NCI-H460 (cell line): ENCODE measurements at regions not wholly inside any gene's neighbourhood (a gene's known extent, or its start where the extent isn't known, plus 50 kb on each side); places are given as distances from the start of the nearest gene placed in this dataset.
A peak's percentile ranks its signal among the peaks of the same experiment; 100 is the strongest.

Experiments
- DNase-seq: peaks from one replicate; pipeline ENCODE4 v3.0.0-alpha.2; 2016; ENCODE audit warnings: low read depth; ENCODE audit errors: extremely low read depth

DNA sequence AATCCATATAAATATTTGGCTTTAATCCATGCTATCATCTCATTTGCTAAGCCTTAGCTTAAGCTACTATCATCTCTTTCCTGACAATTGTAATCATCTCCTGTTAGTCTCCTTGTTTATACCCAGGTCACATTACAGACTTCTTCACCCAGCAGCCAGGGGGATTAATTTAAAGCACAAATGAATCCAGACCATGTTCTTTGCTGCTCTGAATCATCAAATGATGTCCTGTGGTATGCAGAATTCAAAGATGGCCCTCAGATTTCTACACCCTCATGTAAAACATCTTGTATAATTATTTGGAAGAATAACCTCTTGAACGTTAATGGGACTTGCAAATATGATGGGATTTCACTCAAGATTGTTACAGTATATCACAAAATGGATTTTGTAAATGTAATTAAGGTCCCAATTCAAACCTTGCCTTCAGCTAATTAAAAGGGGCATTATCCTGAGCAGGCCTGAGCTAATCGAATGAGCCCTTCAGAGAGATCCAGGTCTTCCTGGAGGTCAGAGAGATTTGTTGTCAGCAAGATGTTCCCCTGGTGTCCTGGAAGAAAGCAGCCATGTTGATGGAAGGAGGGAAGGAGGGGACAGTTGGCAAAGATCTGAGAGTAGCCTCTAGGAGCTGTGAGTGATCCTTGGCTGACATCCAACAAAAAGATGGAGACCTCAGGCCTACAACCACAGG, 241.1 kb upstream of the MMADHC start:
- DNase-seq = no peak

DNA sequence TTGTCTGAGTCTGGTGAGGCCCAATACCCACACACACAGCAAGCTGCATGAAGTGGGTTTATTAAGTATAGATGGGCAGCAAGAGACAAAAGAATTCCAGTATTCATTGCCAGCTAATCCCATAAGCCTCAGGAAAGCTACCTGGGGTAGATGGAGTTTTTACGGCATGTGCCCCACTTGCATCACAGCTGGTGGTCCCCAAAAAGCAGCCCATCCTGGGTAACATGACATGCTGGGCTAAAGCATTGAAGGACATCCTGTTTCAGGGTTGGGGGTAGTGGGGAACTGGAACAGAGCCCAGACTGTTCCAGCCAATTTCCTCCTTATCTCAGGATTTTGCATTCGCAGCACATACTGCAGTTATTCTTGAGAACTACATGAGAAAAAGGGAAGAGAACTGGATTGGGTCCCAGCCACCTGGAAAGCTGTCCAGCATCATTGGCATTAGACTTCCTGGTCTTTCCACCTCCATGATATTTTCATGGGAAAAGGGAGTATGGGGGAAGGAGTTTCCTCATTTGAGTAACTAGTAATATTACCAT, 240.1 kb upstream of the MMADHC start:
- DNase-seq = no peak

DNA sequence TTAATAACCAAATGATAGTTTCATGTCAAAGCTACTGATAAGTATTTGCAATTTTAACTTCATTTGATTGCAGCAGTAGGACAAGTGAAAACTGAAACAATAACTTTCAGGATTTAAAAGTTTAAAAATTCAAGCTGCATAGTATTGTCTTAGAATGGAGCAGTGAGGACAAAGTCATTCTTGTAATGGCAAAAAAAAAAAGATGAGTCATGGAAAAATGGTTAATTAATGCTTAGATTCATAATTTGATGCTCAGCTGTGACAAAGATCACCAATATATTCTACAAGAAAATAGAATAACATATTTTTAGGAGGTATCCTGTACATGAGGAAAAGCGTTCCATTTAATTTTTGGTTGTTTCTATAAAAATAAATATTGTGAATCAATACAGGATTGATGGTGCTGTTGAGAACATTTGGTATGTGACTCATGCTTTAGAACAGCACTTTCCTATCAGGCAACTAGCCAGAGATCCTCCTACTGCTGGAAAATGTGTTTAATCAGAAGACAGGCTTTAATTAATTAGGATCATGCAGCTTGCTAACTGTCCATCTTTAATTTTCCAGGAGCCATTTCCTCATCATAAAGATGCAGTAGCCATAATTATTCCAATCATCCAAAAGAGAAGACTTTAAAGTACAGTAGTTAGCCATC, 239.0 kb upstream of the MMADHC start:
- DNase-seq = no peak

DNA sequence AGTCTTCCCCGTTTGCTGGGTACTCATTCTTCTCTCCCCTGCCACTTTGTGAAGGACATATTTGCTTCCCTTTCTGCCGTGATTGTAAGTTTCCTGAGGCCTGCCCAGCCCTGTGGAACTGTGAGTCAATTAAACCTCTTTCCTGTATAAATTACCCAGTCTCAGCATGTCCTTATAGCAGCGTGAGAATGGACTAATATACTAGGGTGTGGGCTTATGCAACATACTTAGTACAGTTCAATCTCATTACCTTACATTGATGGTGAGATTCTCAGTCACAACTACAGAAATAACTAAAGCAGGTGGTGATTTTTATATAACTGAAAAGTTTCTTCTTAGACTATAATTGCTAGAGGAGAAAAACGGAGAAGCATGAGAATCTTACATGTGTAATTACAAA, 237.9 kb upstream of the MMADHC start:
- no peak for DNase-seq

DNA sequence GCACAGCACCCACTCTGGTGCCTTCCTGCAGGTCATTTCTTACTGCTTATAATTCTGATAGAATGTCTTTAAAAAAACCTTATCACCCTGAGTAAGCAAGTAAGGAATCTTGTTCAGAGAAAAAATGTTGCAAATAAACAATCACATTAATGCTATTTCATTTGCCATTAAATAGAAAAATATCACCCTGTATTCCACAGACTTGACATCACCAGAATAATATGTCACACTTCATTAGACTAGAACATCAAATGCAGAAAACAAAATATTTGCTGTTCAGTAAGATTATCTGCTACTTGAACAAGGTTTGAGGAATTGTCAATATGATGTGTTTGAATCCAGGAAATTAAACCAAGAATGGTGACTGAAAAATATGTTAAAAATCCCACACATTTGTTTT, 236.6 kb upstream of the MMADHC start:
- DNase-seq = no peak

DNA sequence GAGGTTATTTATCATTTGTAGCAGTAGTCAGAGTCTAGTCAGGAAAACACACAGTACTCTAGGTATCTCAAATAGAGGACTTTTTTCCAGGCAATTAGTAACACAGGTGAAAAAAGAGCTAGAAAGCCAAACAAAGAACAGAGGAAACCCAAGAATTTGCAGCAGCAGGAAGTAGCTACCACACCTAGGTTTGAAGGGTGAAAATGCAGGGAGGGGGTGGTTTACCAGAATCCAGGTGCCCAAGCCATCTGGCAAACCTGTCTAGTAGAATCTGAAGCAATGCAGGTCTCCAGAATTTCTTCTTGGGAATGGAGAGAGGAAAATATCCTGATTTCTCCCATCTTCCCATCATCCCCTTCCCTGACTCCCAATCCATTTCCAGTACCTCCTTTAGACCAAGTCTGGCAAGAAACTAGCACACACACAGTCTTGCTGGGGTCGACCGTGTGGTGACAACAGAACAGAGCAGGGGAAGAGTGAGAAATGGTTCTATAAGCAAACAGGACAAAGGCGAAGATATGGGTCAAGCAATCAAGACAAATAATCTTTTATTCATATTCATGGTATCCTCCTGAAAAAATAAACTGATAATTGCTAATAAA, 231.9 kb upstream of the MMADHC start:
- no peak for DNase-seq

DNA sequence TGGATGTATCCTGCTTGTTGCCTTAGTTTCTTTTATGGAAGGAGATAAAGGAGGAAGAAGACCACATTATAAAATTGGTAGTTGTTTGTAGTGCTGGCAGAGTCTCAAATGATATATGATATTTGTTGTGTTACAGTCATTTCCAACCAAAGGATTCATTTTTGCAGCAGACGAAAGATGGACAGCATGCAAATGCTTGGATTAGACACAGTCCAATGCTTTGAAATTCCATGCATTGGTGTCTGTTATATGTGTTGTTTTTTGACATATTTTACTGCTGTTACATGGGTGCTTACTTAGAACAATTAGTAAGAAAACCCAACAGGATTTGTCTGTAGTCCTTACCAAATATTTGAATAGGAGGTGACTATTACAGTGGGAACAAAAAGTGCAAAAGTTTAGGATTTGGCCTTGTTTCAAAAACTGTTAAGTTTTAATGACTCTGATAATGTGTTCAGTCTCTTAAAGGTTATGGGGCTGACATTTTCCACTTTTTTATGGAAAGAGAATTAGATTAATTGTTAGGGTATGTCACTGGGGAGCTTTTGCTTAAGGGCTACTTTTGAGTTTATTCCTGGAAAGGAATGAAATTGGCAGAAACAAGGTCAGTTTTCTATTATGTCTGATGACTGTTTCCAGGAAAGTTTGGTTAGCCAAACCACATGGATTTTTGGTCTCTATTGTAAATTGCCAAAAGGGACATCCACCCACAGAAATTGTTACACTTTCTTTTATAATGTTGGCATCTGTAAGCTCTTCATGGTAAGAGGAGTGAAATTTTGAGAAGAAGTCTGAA, 229.4 kb upstream of the MMADHC start:
- no peak for DNase-seq

GRCh38 chr2:149815941-149816340, 228.4 kb upstream of the MMADHC start:
- no peak for DNase-seq

DNA sequence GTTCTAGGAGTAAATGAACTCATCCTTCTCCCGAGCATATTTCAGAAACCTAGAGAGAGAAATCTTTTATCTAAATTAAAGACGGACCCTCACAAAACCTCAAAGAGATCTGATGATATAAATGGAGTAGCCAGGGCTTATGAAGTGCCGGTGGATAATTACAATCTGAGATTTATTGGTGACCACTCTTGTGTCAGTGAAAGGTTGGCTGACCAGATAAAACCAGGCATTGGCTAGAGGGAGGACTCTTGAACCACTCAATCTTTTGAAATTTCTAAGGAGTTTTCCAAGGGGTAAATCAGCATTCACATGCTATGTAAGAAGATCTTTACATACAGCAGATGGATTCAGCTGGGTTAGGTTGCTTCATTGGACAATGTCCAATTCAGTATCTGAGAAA, 227.3 kb upstream of the MMADHC start:
- DNase-seq = no peak

- DNase-seq = no peak
These were observed 226.5 kb upstream of the MMADHC start for GRCh38 chr2:149814049-149814448.

DNA sequence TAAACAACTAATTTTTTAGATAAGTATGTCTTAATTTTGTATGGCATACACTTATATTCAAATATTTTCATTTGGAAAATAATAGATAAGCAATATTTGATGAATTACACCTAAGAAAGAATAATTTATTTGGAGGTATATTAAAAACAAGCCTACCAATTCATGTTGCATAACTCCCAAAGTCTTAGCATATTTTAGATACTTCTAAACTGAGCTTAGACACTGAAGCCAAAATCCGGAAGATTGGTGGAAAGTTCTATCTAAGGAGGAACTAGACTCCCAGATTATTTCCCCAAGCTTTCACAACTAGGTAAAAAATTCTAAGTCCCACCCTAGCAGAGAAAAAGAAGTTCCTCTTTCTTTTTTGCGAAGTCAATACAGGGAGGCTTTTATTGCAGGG, 221.0 kb upstream of the MMADHC start:
- no peak for DNase-seq

- DNase-seq = no peak
These were observed 219.1 kb upstream of the MMADHC start for GRCh38 chr2:149806651-149807050.

GRCh38 chr2:149800624-149801542, 213.3 kb upstream of the MMADHC start:
- DNase-seq = no peak

- peak; percentile 21 for DNase-seq
These were observed 211.6 kb upstream of the MMADHC start for GRCh38 chr2:149799013-149799705.

DNA sequence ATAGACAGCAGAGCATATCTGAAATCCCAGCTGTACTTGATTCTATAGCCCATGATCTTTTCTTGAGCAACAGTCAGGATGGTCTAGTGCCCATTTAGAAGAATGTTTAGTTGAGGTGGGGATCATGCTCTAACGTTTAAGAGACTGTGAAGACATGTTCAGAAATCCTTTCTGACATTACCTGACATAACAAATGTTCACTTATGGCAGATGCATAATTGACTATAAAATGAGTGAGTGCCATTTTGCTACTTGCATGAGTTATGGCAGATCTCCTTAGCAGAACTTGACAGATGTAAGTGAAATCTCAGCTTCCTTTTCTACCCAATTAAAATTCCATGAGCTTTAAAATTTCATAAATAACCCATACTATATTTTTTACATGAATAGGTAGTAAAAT, 209.5 kb upstream of the MMADHC start:
- no peak for DNase-seq

GRCh38 chr2:149789549-149789948, 202.0 kb upstream of the MMADHC start:
- no peak for DNase-seq

GRCh38 chr2:149787206-149787605, 199.6 kb upstream of the MMADHC start:
- no peak for DNase-seq

DNA sequence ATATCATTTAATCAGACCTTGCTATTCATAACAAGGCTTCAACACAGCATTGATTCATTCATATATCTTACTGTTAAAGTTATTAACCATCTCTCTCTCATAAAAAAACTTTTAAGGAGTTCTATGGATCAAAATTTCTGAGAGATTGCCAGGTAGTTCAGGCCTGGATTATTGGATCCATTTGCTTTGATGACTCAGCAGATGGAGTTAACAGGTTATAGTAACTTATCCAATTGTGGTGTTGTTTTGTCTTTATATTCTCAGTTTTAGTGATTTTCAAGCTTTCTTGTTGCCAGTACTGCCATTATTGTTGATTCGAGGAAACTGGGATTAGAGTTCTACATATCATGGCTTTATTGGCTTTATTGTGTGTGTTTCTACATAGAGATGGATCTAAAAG, 195.7 kb upstream of the MMADHC start:
- no peak for DNase-seq

DNA sequence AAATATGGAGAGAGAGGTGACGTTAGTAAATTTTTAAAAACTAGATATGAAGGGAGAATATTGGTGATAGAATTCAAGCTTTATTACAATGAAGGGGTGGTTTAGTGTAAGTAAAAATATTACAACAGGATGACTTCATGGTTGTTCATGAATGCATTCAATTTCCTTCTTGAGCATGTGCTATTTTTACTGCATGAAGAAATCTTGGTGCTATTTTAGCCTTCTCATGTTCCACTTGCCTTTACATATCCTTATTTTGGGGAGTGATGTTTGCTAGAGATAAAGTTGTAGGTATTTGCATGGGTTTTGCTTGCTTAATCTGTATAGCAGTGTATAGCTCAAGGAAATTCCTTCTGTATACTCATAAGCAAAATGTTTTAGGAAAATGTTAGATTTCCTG, 195.0 kb upstream of the MMADHC start:
- no peak for DNase-seq
